Body of pancreas (tissue), 4 donors: ENCODE measurements at regions not wholly inside any gene's neighbourhood (a gene's known extent, or its start where the extent isn't known, plus 50 kb on each side); places are given as distances from the start of the nearest gene placed in this dataset.

Experiments used
- POLR2A ChIP-seq, 3 donors: fragments of 450-650 bp; IDR thresholded peaks; one replicate each; pipeline ENCODE4 v1.6.1; 2016; ENCODE audit warnings: antibody characterized with exemption in 3 of 3, mild to moderate bottlenecking in 2 of 3
- TF ChIP-seq, protein P1 (sequence below), 7 experiments: fragments of 450-650 bp in 4 of 7; fragments of 200-600 bp in 3 of 7; sonication (generic) in 3 of 7; IDR thresholded peaks; one replicate each; pipeline ENCODE4 v1.5.1; 2016 to 2019; ENCODE audit warnings: antibody characterized with exemption in 7 of 7

DNA sequence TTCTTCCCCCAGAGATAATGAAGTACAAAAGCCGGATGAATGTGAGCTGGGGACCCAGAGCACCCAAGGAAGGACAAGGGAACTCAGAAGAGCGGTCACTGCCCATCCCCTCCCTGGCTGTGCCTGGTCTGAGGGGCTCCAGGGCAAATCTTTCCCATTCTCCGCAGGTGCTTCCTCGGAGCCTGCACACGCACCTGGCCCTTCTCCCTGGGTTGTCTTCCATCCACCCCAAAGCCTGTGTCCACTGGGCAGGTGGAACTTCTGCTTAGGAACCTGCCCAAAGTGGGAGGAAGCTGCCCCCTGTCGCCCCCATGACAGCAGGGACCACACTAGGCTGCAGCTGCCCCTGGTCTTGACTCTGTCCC, 121.0 kb upstream of the FGF3 start:
- no peak for TF ChIP-seq POLR2A (IDR thresholded peaks at IDR 0.05)
- TF ChIP-seq, protein P1, sequence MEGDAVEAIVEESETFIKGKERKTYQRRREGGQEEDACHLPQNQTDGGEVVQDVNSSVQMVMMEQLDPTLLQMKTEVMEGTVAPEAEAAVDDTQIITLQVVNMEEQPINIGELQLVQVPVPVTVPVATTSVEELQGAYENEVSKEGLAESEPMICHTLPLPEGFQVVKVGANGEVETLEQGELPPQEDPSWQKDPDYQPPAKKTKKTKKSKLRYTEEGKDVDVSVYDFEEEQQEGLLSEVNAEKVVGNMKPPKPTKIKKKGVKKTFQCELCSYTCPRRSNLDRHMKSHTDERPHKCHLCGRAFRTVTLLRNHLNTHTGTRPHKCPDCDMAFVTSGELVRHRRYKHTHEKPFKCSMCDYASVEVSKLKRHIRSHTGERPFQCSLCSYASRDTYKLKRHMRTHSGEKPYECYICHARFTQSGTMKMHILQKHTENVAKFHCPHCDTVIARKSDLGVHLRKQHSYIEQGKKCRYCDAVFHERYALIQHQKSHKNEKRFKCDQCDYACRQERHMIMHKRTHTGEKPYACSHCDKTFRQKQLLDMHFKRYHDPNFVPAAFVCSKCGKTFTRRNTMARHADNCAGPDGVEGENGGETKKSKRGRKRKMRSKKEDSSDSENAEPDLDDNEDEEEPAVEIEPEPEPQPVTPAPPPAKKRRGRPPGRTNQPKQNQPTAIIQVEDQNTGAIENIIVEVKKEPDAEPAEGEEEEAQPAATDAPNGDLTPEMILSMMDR (IDR thresholded peaks at IDR 0.05): no peak
